GM12873 (cell line): ENCODE measurements at regions not wholly inside any gene's neighbourhood (a gene's known extent, or its start where the extent isn't known, plus 50 kb on each side); places are given as distances from the start of the nearest gene placed in this dataset.

Experiments used
- TF ChIP-seq, protein P1 (sequence below): IDR thresholded peaks from 2 replicates; pipeline ENCODE4 v1.5.1; 2012; ENCODE audit warnings: low read depth, mild to moderate bottlenecking, moderate library complexity, low read length, control low read depth; ENCODE audit not compliant: insufficient read depth; ENCODE audit errors: missing control alignments

DNA sequence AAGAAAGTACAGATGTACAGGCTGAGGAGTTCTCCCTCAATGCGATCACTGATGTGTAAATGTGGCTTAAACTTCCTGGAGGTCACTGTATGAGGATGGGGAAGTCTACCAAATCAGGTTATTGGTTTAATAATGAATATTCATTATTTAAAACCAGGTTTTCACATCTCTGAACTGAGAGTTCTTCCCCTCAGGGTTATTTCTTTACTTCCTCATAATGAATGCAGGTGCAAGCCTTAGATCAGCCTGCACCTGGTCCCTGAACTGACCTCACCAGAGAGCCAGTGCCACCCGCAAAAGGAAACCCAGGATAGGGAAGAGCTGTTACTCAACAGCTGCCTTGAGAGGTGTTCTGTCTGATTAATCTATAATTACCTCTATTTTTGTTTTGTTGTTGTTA, 369.0 kb downstream of the EPHA4 start:
- TF ChIP-seq, protein P1, sequence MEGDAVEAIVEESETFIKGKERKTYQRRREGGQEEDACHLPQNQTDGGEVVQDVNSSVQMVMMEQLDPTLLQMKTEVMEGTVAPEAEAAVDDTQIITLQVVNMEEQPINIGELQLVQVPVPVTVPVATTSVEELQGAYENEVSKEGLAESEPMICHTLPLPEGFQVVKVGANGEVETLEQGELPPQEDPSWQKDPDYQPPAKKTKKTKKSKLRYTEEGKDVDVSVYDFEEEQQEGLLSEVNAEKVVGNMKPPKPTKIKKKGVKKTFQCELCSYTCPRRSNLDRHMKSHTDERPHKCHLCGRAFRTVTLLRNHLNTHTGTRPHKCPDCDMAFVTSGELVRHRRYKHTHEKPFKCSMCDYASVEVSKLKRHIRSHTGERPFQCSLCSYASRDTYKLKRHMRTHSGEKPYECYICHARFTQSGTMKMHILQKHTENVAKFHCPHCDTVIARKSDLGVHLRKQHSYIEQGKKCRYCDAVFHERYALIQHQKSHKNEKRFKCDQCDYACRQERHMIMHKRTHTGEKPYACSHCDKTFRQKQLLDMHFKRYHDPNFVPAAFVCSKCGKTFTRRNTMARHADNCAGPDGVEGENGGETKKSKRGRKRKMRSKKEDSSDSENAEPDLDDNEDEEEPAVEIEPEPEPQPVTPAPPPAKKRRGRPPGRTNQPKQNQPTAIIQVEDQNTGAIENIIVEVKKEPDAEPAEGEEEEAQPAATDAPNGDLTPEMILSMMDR: no peak

DNA sequence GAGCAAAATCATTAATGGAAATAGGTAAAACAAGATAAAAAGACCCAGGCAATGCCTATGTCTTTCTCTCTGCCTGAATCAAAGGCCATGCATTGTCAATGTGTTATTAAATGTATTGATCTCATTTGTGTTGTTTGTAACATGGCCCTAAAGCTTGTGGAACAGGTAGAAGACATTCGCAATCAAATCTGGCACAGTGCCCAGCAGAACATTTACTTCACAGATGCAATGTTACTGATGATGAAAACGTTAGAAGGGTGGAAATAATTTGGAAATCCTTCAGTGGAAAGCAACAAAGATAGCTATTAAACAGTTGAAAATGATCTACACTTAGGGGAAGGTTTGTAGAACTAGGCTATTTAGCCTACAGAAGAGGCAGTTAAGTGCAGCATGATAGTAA, 368.2 kb downstream of the EPHA4 start:
- TF ChIP-seq, protein P1: no peak

DNA sequence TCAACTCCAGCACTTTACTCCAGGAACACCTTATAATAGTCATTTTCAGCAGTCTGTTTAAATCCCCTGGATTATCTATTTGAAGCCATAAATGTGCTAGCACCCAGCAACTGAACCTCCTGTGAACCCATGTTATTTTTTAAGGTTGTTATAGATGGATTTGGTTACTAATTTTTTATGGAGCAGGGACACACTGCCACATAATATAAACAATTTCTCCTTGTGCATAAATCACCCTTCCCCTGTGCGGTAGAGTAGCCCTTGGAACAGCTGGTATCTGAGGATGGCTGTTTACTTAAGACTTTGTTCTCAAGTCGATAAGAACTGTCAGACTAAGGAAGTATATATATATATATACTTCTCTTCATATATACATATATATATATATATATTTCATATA, 367.4 kb downstream of the EPHA4 start:
- TF ChIP-seq, protein P1: no peak

DNA sequence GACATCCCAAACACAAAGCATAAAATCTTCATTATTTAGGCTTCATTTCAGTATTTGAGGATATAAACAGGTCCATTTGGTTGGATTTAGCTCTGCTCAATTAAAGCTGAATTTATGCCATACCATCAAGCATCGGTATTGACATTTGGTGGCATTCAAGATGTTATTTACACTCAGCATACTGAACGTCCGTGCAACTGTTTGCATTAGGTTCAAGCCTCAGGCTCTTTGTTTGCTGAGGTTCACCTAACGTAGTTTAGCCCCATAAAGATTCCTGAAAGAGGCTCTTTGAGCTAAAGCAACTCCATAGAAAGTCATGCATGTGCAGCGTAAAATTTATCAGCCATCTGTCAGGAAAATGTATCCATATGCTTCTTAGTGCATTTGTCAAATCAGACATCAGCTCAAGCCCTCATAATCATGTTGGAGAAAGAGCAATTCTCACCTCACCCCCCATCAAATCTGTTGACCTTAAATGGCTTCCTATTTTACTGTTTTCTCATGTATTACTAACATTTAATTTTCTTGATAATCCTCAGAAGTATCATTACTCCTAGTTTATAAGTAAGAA, 366.9 kb downstream of the EPHA4 start:
- TF ChIP-seq, protein P1: no peak

DNA sequence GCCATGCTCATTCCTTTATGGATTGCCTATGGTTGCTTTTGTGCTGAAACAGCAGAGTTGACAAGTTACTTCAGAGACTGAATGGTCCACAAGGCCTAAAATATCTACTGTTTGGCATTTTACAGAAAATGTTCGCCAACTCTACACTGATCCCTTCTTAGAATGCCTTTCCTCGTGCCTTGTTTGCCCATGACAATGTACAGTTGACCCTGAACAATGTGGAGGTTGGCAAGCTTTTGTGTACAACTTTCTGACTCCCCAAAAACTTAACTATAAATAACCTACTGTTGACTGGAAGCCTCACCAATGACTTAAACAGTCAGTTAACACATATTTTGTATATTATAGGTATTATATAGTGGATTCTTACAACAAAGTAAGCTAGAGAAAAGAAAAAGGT, 361.4 kb downstream of the EPHA4 start:
- TF ChIP-seq, protein P1: no peak

DNA sequence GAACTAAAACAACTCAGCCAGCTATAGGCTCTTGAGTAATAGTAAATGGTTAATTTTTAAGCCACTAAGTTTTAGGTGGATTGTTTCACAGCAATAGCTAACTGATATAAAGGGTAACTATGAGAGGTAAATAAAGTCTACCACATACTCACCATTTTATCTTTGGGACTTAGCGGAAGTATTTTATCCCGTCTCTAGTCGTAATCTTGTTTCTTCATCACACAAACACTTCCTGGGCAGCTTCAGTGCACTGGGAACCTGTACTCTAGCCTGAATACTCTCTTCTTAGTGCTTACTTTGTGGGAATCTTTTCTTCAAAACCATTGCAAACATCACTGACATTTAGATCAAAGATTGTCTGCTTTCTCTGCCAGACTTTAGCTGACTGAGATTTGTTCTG, 360.5 kb downstream of the EPHA4 start:
- TF ChIP-seq, protein P1: no peak

DNA sequence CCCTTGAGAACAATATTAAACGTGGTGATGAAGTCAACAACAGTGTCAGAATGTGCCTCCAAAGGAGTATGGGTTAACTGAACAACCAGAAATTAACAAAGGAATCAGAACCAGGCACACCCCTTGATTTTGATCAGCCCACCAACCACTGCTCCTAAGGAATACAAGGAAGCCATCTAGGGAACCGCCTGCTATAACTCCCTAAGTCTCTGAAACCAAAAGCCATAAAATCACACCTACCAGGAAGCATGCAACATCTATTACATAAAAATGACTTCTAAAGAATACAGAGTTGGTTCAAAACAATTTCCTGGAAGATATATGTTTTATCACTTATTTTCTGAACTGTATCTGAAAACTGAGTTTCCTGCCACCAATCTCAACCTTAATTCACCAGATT, 360.0 kb downstream of the EPHA4 start:
- TF ChIP-seq, protein P1: no peak
